SK-N-SH treated with all-trans-retinoic acid at 6 μM for 48 hours (cell line): ENCODE measurements at regions not wholly inside any gene's neighbourhood (a gene's known extent, or its start where the extent isn't known, plus 50 kb on each side); places are given as distances from the start of the nearest gene placed in this dataset.

Source experiments
- ATAC-seq: fragments of 200-7000 bp; cut with Tn5 transposase; 3 replicates; pipeline ENCODE4 v1.9.1; 2020; ENCODE audit warnings: mild to moderate bottlenecking, moderate library complexity
- ARNTL ChIP-seq: fragments of 450-650 bp; formaldehyde crosslinking; IDR thresholded peaks from 2 replicates; pipeline ENCODE4 v1.5.0; 2020; ENCODE audit warnings: low read depth, mild to moderate bottlenecking, moderate library complexity, borderline replicate concordance
- BACH2 ChIP-seq: fragments of 250-450 bp; sonication (Bioruptor Pico); IDR thresholded peaks from 2 replicates; pipeline ENCODE4 v1.9.0; 2021; ENCODE audit warnings: mild to moderate bottlenecking, borderline replicate concordance
- ESRRG ChIP-seq: fragments of 250-450 bp; sonication (Bioruptor Pico); IDR thresholded peaks from 2 replicates; pipeline ENCODE4 v1.6.1; 2021; ENCODE audit warnings: mild to moderate bottlenecking
- GLIS3 ChIP-seq: fragments of 250-450 bp; sonication (Bioruptor Pico); IDR thresholded peaks from 2 replicates; pipeline ENCODE4 v1.5.0; 2020; ENCODE audit warnings: mild to moderate bottlenecking, moderate library complexity
- ISL1 ChIP-seq: fragments of 250-450 bp; sonication (Bioruptor Pico); IDR thresholded peaks from 2 replicates; pipeline ENCODE4 v2.1.2; 2022; ENCODE audit warnings: mild to moderate bottlenecking, moderate library complexity
- OSR1 ChIP-seq: fragments of 250-450 bp; sonication (Bioruptor Pico); IDR thresholded peaks from 2 replicates; pipeline ENCODE4 v1.8.0; 2022; ENCODE audit warnings: moderate library complexity, mild to moderate bottlenecking, inconsistent platforms
- PATZ1 ChIP-seq: fragments of 250-450 bp; sonication (Bioruptor Pico); IDR thresholded peaks from 2 replicates; pipeline ENCODE4 v1.8.0; 2020; ENCODE audit warnings: mild to moderate bottlenecking, moderate library complexity, borderline replicate concordance
- POU6F1 ChIP-seq: fragments of 250-450 bp; sonication (Bioruptor Pico); IDR thresholded peaks from 2 replicates; pipeline ENCODE4 v1.8.0; 2021; ENCODE audit warnings: low read depth, mild to moderate bottlenecking, moderate library complexity, borderline replicate concordance
- PPARA ChIP-seq: fragments of 250-450 bp; sonication (Bioruptor Pico); IDR thresholded peaks from 2 replicates; pipeline ENCODE4 v1.5.0; 2020; ENCODE audit warnings: mild to moderate bottlenecking, borderline replicate concordance
- RARB ChIP-seq: fragments of 250-450 bp; sonication (Bioruptor Pico); IDR thresholded peaks from 2 replicates; pipeline ENCODE4 v1.8.0; 2021; ENCODE audit warnings: mild to moderate bottlenecking, moderate library complexity
- SNAI2 ChIP-seq: fragments of 250-450 bp; sonication (Bioruptor Pico); IDR thresholded peaks from 2 replicates; pipeline ENCODE4 v1.5.0; 2020; ENCODE audit warnings: mild to moderate bottlenecking, moderate library complexity
- TCF4 ChIP-seq: fragments of 250-450 bp; sonication (Bioruptor Pico); IDR thresholded peaks from 2 replicates; pipeline ENCODE4 v1.8.0; 2021; ENCODE audit warnings: mild to moderate bottlenecking, moderate library complexity, borderline replicate concordance
- TSHZ2 ChIP-seq: fragments of 250-450 bp; sonication (Bioruptor Pico); IDR thresholded peaks from 2 replicates; pipeline ENCODE4 v1.5.0; 2020; ENCODE audit warnings: mild to moderate bottlenecking, moderate library complexity
- ZC3H10 ChIP-seq: fragments of 250-450 bp; sonication (Bioruptor Pico); IDR thresholded peaks from 2 replicates; pipeline ENCODE4 v1.5.1; 2021; ENCODE audit warnings: mild to moderate bottlenecking, moderate library complexity
- ZFP3 ChIP-seq: fragments of 250-450 bp; sonication (Bioruptor Pico); IDR thresholded peaks from 2 replicates; pipeline ENCODE4 v1.5.0; 2020; ENCODE audit warnings: mild to moderate bottlenecking, moderate library complexity
- ZFP30 ChIP-seq: fragments of 450-650 bp; formaldehyde crosslinking; IDR thresholded peaks from 2 replicates; pipeline ENCODE4 v1.5.0; 2022; ENCODE audit warnings: mild to moderate bottlenecking, moderate library complexity
- ZNF565 ChIP-seq: fragments of 450-650 bp; formaldehyde crosslinking; conservative IDR thresholded peaks from 2 replicates; pipeline ENCODE4 v1.5.0; 2020; ENCODE audit warnings: low read depth, mild to moderate bottlenecking, moderate library complexity
- ZNF8 ChIP-seq: fragments of 450-650 bp; formaldehyde crosslinking; IDR thresholded peaks from 2 replicates; pipeline ENCODE4 v1.5.0; 2020; ENCODE audit warnings: mild to moderate bottlenecking, moderate library complexity
- TF ChIP-seq, protein P1 (sequence below): fragments of 250-450 bp; sonication (Bioruptor Pico); IDR thresholded peaks from 2 replicates; pipeline ENCODE4 v1.5.1; 2020; ENCODE audit warnings: low read depth, mild to moderate bottlenecking, moderate library complexity

- TF ChIP-seq SNAI2 (CRISPR knock-in tag) (no peak), ZNF565 (CRISPR knock-in tag) (no peak), PATZ1 (CRISPR knock-in tag) (no peak), RARB (CRISPR knock-in tag) (no peak), GLIS3 (no peak), ZC3H10 (CRISPR knock-in tag) (no peak), BACH2 (CRISPR knock-in tag) (no peak)
These were observed 144.0 kb upstream of the IQSEC1 start (continued) for GRCh38 chr3:13217253-13217652.

DNA sequence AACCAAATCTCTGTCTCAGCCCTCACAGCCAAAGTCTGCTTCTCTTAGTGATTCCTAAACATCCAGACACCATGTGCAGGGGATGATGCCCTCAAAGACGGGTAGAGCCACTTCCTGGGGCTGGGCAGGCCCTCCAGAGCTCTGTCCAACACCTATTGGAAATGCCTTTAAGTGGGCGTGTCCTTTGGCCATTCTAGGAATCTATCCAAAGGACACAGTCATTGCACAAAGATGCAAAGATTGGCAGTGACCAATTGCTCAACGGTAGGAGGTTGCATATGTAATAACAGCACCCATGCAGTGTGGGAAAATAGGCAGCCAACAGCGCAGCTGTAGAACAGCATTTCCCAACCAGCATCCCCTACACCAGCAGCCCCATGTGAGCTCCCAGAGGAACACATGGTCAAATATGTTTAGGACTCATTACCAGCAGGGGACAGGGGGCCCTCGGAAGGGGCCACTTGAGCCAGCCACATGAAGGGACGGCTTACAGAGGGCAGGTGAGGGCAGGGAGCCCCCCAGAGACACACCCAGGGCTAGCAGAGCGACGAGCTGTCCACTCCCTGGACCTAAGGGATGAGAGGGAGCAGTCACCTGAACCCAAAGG is 142.8 kb upstream of the IQSEC1 start:
- ATAC-seq, result peak; percentile 72
- no peak for TF ChIP-seq POU6F1 (CRISPR knock-in tag)
- no peak for TF ChIP-seq PPARA (CRISPR knock-in tag)
- TF ChIP-seq PATZ1 (CRISPR knock-in tag), result no peak
- no peak for TF ChIP-seq ISL1 (CRISPR knock-in tag)
- no peak for TF ChIP-seq TCF4 (CRISPR knock-in tag)
- no peak for TF ChIP-seq TSHZ2 (CRISPR knock-in tag)
- no peak for TF ChIP-seq RARB (CRISPR knock-in tag)
- no peak for TF ChIP-seq GLIS3
- TF ChIP-seq ARNTL (CRISPR knock-in tag), result no peak
- no peak for TF ChIP-seq ZFP30
- TF ChIP-seq ZNF8 (CRISPR knock-in tag), result no peak
- TF ChIP-seq ESRRG (CRISPR knock-in tag), result no peak

DNA sequence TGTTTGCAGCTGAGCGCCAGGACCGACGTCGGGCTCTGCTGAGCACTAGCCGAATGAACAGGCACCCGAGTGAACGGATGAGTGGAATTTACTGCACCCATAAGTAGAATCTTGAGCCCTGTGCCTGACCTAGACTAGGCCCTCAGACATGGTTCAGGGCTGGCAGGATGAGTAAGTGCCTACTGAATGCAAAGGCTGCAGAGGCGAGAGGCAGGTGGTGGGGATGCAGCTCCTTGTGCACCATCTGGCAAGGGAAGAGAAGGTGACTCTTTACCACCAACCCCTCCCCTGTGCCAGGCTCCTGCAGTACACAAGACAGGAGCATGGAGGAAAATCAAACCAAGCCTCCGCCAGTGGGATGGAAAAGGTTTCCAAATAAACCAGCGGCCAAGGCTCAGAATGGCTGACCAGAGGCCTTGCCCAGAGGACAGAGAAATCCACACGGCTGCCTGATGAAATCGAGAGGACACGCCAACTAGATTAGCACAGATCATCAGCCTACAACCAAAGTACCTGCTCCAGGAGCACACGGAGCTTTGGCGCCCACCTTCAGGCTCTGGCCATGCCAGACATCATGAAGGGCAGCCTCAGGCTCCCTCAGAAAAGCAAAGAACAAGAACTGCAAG is 141.7 kb upstream of the IQSEC1 start:
- no peak for ATAC-seq
- TF ChIP-seq ISL1 (CRISPR knock-in tag) (no peak), ZFP30 (no peak), ZNF8 (CRISPR knock-in tag) (no peak), ESRRG (CRISPR knock-in tag) (no peak), ZFP3 (CRISPR knock-in tag) (no peak), PATZ1 (CRISPR knock-in tag) (no peak), PPARA (CRISPR knock-in tag) (no peak), POU6F1 (CRISPR knock-in tag) (no peak), OSR1 (no peak), BACH2 (CRISPR knock-in tag) (no peak), TSHZ2 (CRISPR knock-in tag) (no peak), ARNTL (CRISPR knock-in tag) (no peak)
- TF ChIP-seq, protein P1, sequence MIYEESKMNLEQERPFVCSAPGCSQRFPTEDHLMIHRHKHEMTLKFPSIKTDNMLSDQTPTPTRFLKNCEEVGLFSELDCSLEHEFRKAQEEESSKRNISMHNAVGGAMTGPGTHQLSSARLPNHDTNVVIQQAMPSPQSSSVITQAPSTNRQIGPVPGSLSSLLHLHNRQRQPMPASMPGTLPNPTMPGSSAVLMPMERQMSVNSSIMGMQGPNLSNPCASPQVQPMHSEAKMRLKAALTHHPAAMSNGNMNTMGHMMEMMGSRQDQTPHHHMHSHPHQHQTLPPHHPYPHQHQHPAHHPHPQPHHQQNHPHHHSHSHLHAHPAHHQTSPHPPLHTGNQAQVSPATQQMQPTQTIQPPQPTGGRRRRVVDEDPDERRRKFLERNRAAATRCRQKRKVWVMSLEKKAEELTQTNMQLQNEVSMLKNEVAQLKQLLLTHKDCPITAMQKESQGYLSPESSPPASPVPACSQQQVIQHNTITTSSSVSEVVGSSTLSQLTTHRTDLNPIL (CRISPR knock-in tag), result no peak
